HUES64 (cell line): ENCODE measurements at regions not wholly inside any gene's neighbourhood (a gene's known extent, or its start where the extent isn't known, plus 50 kb on each side); places are given as distances from the start of the nearest gene placed in this dataset.
"Not testable (repeated sequence)": the region's sequence is repeated elsewhere in the genome, so short reads cannot be mapped to it uniquely, and the experiment has no call there.

Source experiments
- H3K27ac ChIP-seq: 2 replicates; pipeline ENCODE4 v1.7.0; 2013; ENCODE audit warnings: low read depth, low read length, inconsistent platforms
- H3K27me3 ChIP-seq: 2 replicates; pipeline ENCODE4 v1.6.1; 2013; ENCODE audit warnings: mild to moderate bottlenecking, low read length; ENCODE audit not compliant: insufficient read depth
- H3K36me3 ChIP-seq: 2 replicates; pipeline ENCODE4 v1.6.1; 2013; ENCODE audit warnings: mild to moderate bottlenecking, low read length; ENCODE audit not compliant: insufficient read depth
- H3K4me1 ChIP-seq: 2 replicates; pipeline ENCODE4 v1.6.1; 2013; ENCODE audit warnings: mild to moderate bottlenecking, low read length, moderate library complexity; ENCODE audit not compliant: insufficient read depth
- H3K4me3 ChIP-seq: 2 replicates; pipeline ENCODE4 v1.5.1; 2013; ENCODE audit warnings: mild to moderate bottlenecking, low read length, moderate library complexity
- H3K9ac ChIP-seq: 2 replicates; pipeline ENCODE4 v1.6.1; 2013; ENCODE audit warnings: mild to moderate bottlenecking, low read depth, low read length
- H3K9me3 ChIP-seq: 2 replicates; pipeline ENCODE4 v1.6.1; 2013; ENCODE audit warnings: low read depth, low read length; ENCODE audit not compliant: insufficient read depth
- WGBS: fragments of 150-250, 120-280 bp; methylation state at CpG from one replicate; pipeline ENCODE4 v1.1.7; 2013; ENCODE audit warnings: missing lambda C conversion rate; 5-methylcytosine and 5-hydroxymethylcytosine counted together

DNA sequence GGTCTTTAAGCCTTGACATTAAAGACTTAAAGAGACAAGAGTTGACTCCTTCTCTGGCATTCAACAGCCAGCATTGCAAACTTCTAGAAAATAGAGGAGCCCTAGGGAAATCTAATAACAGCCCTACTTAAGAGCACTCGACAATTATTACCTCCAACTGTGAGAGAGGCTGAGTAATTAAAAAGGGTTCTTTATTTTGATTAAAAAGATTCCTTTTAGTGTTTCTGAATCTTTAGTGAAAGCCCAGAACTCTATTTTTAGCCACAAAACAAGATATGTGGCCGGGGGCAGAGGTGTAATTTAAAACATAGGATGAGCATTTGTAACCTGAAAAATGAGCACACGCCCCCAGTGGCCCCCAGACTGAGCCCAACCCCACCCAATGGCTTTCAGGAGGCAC is 222.3 kb downstream of the SMAD2 start:
- Histone ChIP-seq H3K9ac (no peak overlapping the region), H3K27me3 (no peaks in the 10 kb centered on the region), H3K4me3 (no peak overlapping the region), H3K4me1 (no peaks in the 10 kb centered on the region), H3K9me3 (no peaks in the 10 kb centered on the region), H3K27ac (no peak overlapping the region), H3K36me3 (no peaks in the 10 kb centered on the region)
- 100% methylated on average over 2 of the region's 3 CpGs for WGBS

DNA sequence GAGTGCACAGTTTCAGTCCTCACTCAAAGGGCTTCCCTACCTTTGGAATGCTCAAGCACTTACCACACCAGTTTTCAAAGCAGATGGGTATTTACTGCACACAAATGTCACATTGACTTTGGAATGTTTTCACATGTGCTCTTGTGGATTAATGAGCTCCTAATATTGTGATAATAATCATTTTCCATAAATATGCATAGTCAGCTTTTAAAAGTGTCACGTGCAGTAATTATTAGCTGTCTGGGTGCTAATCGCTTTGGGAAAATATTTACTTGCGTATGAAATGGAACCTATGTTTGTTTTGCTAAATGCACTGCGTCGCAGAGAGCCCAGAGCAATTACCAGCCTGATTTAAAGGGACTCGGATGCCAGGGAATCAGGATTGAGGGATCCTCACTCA is 229.3 kb downstream of the SMAD2 start:
- H3K36me3 ChIP-seq = no peaks in the 10 kb centered on the region
- no peaks in the 10 kb centered on the region for H3K9me3 ChIP-seq
- H3K27me3 ChIP-seq = no peaks in the 10 kb centered on the region
- H3K27ac ChIP-seq = no peak overlapping the region
- H3K4me1 ChIP-seq = no peaks in the 10 kb centered on the region
- H3K4me3 ChIP-seq = no peak overlapping the region
- 88% methylated on average over 6 of the region's 6 CpGs for WGBS
- H3K9ac ChIP-seq = no peak overlapping the region

DNA sequence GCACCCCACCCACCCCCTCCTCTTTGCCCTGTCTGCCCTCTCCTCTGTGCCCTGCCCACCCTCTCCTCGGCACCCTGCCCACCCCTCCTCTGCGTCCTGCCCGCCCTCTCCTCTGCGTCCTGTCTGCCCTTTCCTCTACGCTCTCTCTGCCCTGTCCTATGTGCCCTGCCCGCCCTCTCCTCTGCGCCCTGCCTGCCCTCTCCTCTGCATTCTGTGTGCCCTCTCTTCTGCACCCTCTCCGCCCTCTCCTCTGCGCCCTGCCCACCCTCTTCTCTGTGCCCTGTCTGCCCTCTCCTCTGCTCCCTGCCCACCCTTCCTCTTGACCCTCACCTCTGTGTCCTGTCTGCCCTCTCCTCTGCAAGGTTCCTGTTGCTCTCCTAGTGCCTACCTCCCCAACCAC is 233.6 kb downstream of the SMAD2 start:
- no peaks in the 10 kb centered on the region for H3K4me1 ChIP-seq
- no peaks in the 10 kb centered on the region for H3K36me3 ChIP-seq
- no peak overlapping the region for H3K9ac ChIP-seq
- no peaks in the 10 kb centered on the region for H3K27me3 ChIP-seq
- H3K9me3 ChIP-seq = no peaks in the 10 kb centered on the region
- H3K4me3 ChIP-seq = no peak overlapping the region
- H3K27ac ChIP-seq = no peak overlapping the region
- 84% methylated on average over 9 of the region's 9 CpGs for WGBS

DNA sequence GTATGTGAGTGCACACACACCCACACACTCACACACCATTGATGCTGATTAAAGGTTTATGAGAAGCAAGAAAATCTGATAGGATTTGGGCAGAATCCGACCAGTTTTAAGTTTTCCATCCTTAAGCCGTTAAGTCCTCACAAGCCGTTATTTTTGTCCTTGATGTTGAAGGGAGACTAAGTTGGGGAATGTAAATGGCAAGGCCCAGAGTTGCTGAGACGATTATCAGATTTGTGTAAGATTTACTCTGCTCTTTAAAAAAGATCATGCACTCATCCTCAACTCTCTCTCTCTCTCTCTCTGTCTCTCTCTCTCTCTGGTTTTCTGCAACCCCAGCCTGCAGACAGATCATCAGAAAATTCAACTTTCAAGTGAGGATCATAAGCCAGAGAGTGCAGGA is 238.8 kb downstream of the SMAD2 start:
- no peak overlapping the region for H3K4me3 ChIP-seq
- H3K9ac ChIP-seq = no peak overlapping the region
- no peaks in the 10 kb centered on the region for H3K9me3 ChIP-seq
- H3K4me1 ChIP-seq = peaks cover 8% of the 10 kb centered on the region; the same call in 1 of the 2 replicates
- over 99% methylated on average over 4 of the region's 4 CpGs for WGBS
- no peaks in the 10 kb centered on the region for H3K27me3 ChIP-seq
- no peaks in the 10 kb centered on the region for H3K36me3 ChIP-seq
- H3K27ac ChIP-seq = no peak overlapping the region

DNA sequence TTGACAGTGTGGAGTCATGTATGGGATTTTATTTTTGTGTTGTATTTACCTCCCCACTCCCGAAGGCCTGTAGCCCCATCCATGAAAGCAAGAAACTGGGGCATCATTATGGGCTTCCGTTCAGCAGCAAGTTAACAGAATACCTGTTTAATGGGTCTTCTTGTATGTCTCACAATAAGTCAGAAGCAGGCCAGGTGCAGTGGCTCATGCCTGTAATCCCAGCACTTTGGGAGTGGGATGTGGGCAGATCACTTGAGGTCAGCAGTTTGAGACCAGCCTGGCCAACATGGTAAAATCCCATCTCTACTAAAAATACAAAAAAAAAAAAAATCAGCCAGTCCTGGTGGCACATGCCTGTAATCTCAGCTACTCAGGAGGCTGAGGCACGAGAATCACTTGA is 239.7 kb downstream of the SMAD2 start:
- H3K9me3 ChIP-seq, H3K4me3 ChIP-seq, H3K9ac ChIP-seq, H3K27me3 ChIP-seq, H3K4me1 ChIP-seq, H3K36me3 ChIP-seq, H3K27ac ChIP-seq: not testable (repeated sequence)
- whole genome bisulfite sequencing = 91% methylated on average over 3 of the region's 3 CpGs

DNA sequence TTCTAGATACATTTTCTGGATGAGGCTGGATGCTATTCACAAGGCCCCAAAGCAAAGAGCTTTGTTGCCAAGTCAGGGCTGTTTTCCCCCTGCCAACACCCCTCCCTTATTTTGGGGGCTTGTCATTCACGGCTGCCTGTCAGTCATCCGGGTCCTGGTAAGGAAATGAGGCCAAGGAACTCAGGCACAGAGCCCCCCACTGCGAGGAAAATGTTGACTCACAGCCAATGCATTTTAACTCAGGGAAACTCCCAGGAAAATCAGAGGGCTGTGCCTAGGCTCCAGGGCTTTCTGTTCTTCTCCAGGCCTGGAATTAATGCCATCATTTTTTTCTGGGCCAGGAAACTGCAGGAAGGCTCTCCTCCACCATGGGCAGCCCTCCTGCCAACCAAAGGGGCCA is 241.1 kb downstream of the SMAD2 start:
- no peak overlapping the region for H3K4me3 ChIP-seq
- WGBS = 26% methylated on average over 3 of the region's 3 CpGs
- no peaks in the 10 kb centered on the region for H3K27me3 ChIP-seq
- no peaks in the 10 kb centered on the region for H3K9me3 ChIP-seq
- H3K36me3 ChIP-seq = no peaks in the 10 kb centered on the region
- H3K9ac ChIP-seq = peak overlapping the region; percentile 13; the same call in 1 of the 2 replicates
- peak overlapping the region; percentile 48 for H3K27ac ChIP-seq
- peaks cover 8% of the 10 kb centered on the region; the same call in 1 of the 2 replicates for H3K4me1 ChIP-seq

DNA sequence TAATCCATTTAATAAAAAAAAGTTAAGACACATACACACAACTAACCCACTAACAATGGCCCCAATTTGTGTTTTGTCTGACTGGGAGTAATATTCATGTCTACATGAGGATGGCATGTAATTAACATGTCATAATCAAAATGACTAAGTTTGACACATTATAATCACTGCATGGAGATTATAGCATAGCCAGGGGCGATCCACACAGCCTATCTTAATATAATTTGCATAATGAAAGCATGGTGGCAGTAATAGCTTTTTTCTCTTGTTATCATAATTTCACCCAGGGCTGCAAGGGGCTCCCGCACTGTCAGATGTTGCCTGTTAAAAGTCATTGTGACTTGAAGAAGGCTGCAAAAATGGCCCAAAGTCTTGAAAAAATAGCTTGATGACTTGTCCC is 243.7 kb downstream of the SMAD2 start:
- 100% methylated on average over 1 of the region's 2 CpGs for WGBS
- Histone ChIP-seq H3K4me3 (no peak overlapping the region), H3K27me3 (no peaks in the 10 kb centered on the region)

DNA sequence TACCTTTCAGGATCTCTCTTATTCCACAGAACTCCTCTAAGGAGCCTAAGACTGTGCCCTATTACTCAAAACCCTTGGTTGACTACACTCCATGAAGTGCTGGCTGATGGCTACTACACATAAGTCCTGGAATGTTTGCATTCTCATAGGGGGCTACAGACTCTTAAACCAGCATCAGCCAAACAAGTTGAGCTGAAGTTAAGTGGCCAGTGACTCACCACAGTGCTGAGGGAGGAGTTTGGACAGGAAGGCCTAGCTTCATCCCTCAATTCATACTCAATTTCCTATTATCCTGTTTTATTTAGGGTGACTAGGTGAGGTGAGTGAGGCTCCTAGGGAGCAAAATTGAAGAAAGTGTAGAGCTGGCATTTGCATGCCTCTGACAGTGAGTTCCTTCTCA is 246.7 kb downstream of the SMAD2 start:
- Histone ChIP-seq H3K4me1 (no peaks in the 10 kb centered on the region), H3K4me3 (no peak overlapping the region), H3K36me3 (no peaks in the 10 kb centered on the region), H3K27me3 (no peaks in the 10 kb centered on the region), H3K9me3 (no peaks in the 10 kb centered on the region), H3K9ac (no peak overlapping the region), H3K27ac (no peak overlapping the region)

More for the DNA sequence above, 243.7 kb downstream of the SMAD2 start:
- Histone ChIP-seq H3K9ac (no peak overlapping the region), H3K36me3 (no peaks in the 10 kb centered on the region), H3K4me1 (peaks cover 8% of the 10 kb centered on the region; the same call in 1 of the 2 replicates), H3K27ac (no peak overlapping the region), H3K9me3 (no peaks in the 10 kb centered on the region)

DNA sequence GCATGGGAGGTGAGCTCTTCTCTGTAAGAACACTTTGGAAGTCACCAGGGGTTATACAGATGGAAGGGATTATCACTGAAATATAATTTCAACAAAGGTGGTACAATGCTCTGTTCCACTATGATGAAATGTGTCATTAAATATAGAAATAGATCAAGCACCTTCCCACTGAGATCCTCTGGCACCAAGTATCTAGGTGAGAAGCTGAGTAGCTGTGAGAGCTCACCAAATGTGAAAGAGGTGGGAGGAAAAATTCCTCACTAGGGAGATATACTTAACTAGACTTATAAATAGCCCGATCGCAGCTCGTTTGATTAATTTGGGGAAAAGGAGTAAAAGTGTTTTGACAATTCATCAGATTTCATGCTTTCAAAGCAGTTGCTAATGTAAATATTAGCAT is 247.6 kb downstream of the SMAD2 start:
- H3K9ac ChIP-seq = no peak overlapping the region
- H3K4me1 ChIP-seq = no peaks in the 10 kb centered on the region
- no peak overlapping the region for H3K4me3 ChIP-seq
- no peaks in the 10 kb centered on the region for H3K36me3 ChIP-seq
- H3K9me3 ChIP-seq = no peaks in the 10 kb centered on the region
- no peaks in the 10 kb centered on the region for H3K27me3 ChIP-seq
- WGBS = no CpG with 5 or more reads among the region's 3 CpGs
- no peak overlapping the region for H3K27ac ChIP-seq

DNA sequence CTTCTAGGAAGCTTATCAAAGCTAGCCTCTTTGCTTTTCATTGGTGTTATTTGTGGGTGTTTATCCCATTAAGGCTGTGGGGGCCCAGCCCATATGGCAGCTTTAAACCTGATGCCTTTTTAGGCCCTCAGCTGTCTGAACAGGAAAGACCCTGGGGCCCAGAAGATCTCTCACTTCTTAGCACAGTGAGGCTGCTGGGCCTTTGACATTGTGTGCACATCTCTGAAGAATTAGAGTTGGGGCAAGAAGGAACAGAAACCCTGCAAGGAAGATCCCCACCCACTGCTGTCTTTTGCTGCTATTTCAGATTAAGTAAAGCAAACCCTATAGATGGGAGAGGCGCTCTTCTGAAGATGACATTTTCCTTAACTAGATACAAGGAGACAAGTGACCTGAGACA is 250.0 kb downstream of the SMAD2 start:
- H3K36me3 ChIP-seq = no peaks in the 10 kb centered on the region
- H3K27me3 ChIP-seq = no peaks in the 10 kb centered on the region
- H3K9ac ChIP-seq = no peak overlapping the region
- WGBS = 100% methylated on average over 1 of the region's 1 CpG
- no peak overlapping the region for H3K27ac ChIP-seq
- H3K9me3 ChIP-seq = no peaks in the 10 kb centered on the region
- H3K4me1 ChIP-seq = no peaks in the 10 kb centered on the region
- no peak overlapping the region for H3K4me3 ChIP-seq

DNA sequence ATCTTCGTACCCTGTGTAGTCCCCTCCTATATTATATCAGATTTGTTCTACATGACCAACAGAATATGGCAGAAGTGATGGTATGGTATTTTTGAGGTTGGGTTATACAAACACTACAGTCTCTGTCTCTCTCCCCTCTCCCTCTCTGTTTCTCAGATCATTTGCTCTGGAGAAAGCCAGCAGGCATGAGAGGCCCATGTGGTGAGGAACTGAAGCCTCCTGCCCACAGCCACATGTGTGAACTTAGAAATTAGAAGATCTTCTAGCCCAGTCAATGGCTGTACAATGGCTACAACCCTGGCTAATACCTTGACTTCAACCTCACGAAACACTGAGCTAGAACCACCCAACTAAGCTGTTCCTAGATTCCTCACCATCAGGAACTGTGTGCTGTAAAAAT is 250.6 kb downstream of the SMAD2 start:
- Histone ChIP-seq H3K9ac (no peak overlapping the region), H3K27ac (no peak overlapping the region), H3K4me3 (no peak overlapping the region), H3K36me3 (no peaks in the 10 kb centered on the region), H3K27me3 (no peaks in the 10 kb centered on the region), H3K4me1 (no peaks in the 10 kb centered on the region), H3K9me3 (no peaks in the 10 kb centered on the region)
- 95% methylated on average over 1 of the region's 2 CpGs for WGBS

DNA sequence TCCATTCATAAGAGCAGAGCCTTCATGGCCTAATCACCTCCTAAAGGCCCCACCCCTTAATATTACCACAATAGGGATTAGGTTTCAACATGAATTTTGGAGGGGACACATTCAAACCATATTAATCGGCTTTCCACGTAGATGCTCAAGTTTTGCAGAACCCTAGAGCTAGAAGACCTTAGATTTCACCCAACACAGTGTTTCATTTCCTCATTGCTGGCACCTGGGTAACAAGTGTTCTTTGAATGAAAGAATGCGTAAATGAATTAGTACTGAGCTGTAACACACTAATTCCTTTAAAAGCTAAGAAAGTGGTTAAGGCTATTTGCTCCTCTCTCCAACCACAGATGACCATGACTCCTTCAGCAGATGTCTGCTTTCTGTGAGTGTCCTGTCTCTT is 252.5 kb downstream of the SMAD2 start:
- Histone ChIP-seq H3K9me3 (no peaks in the 10 kb centered on the region), H3K4me3 (no peak overlapping the region), H3K27me3 (no peaks in the 10 kb centered on the region), H3K4me1 (no peaks in the 10 kb centered on the region), H3K36me3 (no peaks in the 10 kb centered on the region), H3K27ac (no peak overlapping the region), H3K9ac (no peak overlapping the region)
- 92% methylated on average over 2 of the region's 3 CpGs for WGBS
